ENCODE measurements at regions not wholly inside any gene's neighbourhood (a gene's known extent, or its start where the extent isn't known, plus 50 kb on each side); places are given as distances from the start of the nearest gene placed in this dataset.

GRCh38 chr5:13412040-13412595 is 532.4 kb downstream of the DNAH5 start:
- TF ChIP-seq CTCF (IDR thresholded peaks at IDR 0.05; ENCODE audit: insufficient read depth, low read length) (no peak), POLR2AphosphoS5 (IDR thresholded peaks at IDR 0.05; ENCODE audit: low read depth) (no peak), REST (IDR thresholded peaks at IDR 0.05; ENCODE audit: insufficient replicate concordance, low read depth) (no peak)
